Vagina (tissue), 2 donors: ENCODE measurements at regions not wholly inside any gene's neighbourhood (a gene's known extent, or its start where the extent isn't known, plus 50 kb on each side); places are given as distances from the start of the nearest gene placed in this dataset.
"Not testable (repeated sequence)": the region's sequence is repeated elsewhere in the genome, so short reads cannot be mapped to it uniquely, and the experiment has no call there.

Experiments used
- CTCF ChIP-seq, 3 experiments: fragments of 450-650 bp in 2 of 3; fragments of 200-600 bp in 1 of 3; sonication (generic) in 1 of 3; IDR thresholded peaks; one replicate each; pipeline ENCODE4 v1.5.1; 2017 to 2019; ENCODE audit warnings: antibody characterized with exemption in 3 of 3, mild to moderate bottlenecking in 2 of 3, moderate library complexity in 2 of 3
- POLR2A ChIP-seq, 2 donors: fragments of 450-650 bp; IDR thresholded peaks; one replicate each; pipeline ENCODE4 v1.6.1; 2017; ENCODE audit warnings: antibody characterized with exemption in 2 of 2, mild to moderate bottlenecking in 2 of 2, moderate library complexity in 2 of 2
- POLR2AphosphoS5 ChIP-seq, 2 donors: sonication (generic); formaldehyde crosslinking; IDR thresholded peaks; one replicate each; pipeline ENCODE4 v1.9.0; 2017; ENCODE audit warnings: antibody characterized with exemption in 2 of 2, mild to moderate bottlenecking in 2 of 2, low read depth in 1 of 2; ENCODE audit not compliant: insufficient read depth in 1 of 2

GRCh38 chr3:17860840-17861471 is 118.5 kb upstream of the TBC1D5 start:
- TF ChIP-seq CTCF (IDR thresholded peaks at IDR 0.05); POLR2AphosphoS5 (IDR thresholded peaks at IDR 0.05; ENCODE audit: insufficient read depth in 1 of 2, low read depth in 1 of 2); POLR2A (IDR thresholded peaks at IDR 0.05): not testable (repeated sequence)
